Suppressor macrophage treated with lipopolysaccharide for 1 hour (primary cell): ENCODE measurements at regions not wholly inside any gene's neighbourhood (a gene's known extent, or its start where the extent isn't known, plus 50 kb on each side); places are given as distances from the start of the nearest gene placed in this dataset.
"Not testable (repeated sequence)": the region's sequence is repeated elsewhere in the genome, so short reads cannot be mapped to it uniquely, and the experiment has no call there.

ENCODE experiments used
- DNase-seq, 3 donors: peaks; one replicate each; pipeline ENCODE4 v3.0.0-alpha.2; 2020 to 2022

GRCh38 chr1:182331387-182331786 is 60.2 kb downstream of the GLUL start:
- no peak for DNase-seq

- no peak for DNase-seq
These were observed 61.3 kb downstream of the GLUL start for GRCh38 chr1:182330303-182330702.

- DNase-seq, result no peak
These were observed 62.1 kb downstream of the GLUL start for GRCh38 chr1:182329471-182329870.

GRCh38 chr1:182328591-182328990 is 63.0 kb downstream of the GLUL start:
- DNase-seq, result no peak

- no peak for DNase-seq
These were observed 66.3 kb downstream of the GLUL start for GRCh38 chr1:182325339-182325738.

GRCh38 chr1:182321532-182321931 is 70.1 kb downstream of the GLUL start:
- DNase-seq, result not testable (repeated sequence)

- DNase-seq, result peak in 2 of 3 donors; percentile 23 to 44
These were observed 73.9 kb downstream of the GLUL start for GRCh38 chr1:182317611-182318161.

- DNase-seq, result not testable (repeated sequence)
These were observed 75.1 kb downstream of the GLUL start for GRCh38 chr1:182316454-182316853.

GRCh38 chr1:182315167-182315556 is 76.4 kb downstream of the GLUL start:
- DNase-seq, result peak in 1 of 3 donors; percentile 10

GRCh38 chr1:182309631-182310351 is 81.8 kb downstream of the GLUL start:
- DNase-seq, result peak in 1 of 3 donors; percentile 15

- peak; percentile 26 to 33 (median 33) for DNase-seq
These were observed 82.8 kb downstream of the GLUL start for GRCh38 chr1:182308826-182309225.

GRCh38 chr1:182307486-182307885 is 84.1 kb downstream of the GLUL start:
- DNase-seq, result not testable (repeated sequence)

- DNase-seq, result no peak
These were observed 85.7 kb downstream of the GLUL start for GRCh38 chr1:182305861-182306260.

GRCh38 chr1:182304627-182305026 is 87.0 kb downstream of the GLUL start:
- no peak for DNase-seq

GRCh38 chr1:182304218-182304617 is 87.4 kb downstream of the GLUL start:
- DNase-seq, result no peak

GRCh38 chr1:182303778-182304177 is 87.8 kb downstream of the GLUL start:
- peak; percentile 26 to 76 (median 58) for DNase-seq

GRCh38 chr1:182301467-182302198 is 90.0 kb downstream of the GLUL start:
- DNase-seq, result no peak

- DNase-seq, result no peak
These were observed 90.6 kb downstream of the GLUL start for GRCh38 chr1:182301026-182301436.

GRCh38 chr1:182299728-182300616 is 91.6 kb downstream of the GLUL start:
- DNase-seq, result peak; percentile 70 to 84 (median 73)

GRCh38 chr1:182299054-182299727 is 92.4 kb downstream of the GLUL start:
- not testable (repeated sequence) for DNase-seq

- no peak for DNase-seq
These were observed 94.3 kb downstream of the GLUL start for GRCh38 chr1:182297335-182297734.

GRCh38 chr1:182295697-182296096 is 95.9 kb downstream of the GLUL start:
- DNase-seq, result no peak
